ENCODE measurements at regions not wholly inside any gene's neighbourhood (a gene's known extent, or its start where the extent isn't known, plus 50 kb on each side); places are given as distances from the start of the nearest gene placed in this dataset.

- CTCF ChIA-PET = no interaction called here
- Mint-ChIP-seq H3K9me3 (ENCODE audit: low read depth) (no peaks in the 10 kb centered on the region), H3K4me1 (no peaks in the 10 kb centered on the region), H3K27ac (no peak overlapping the region), H3K36me3 (no peaks in the 10 kb centered on the region), H3K27me3 (no peaks in the 10 kb centered on the region), H3K4me3 (no peak overlapping the region)
- no peak for DNase-seq
- no peak for ATAC-seq
Observed at GRCh38 chr12:114237230-114237629, 168.7 kb downstream of the TBX5 start.

GRCh38 chr12:114232187-114232586, 173.8 kb downstream of the TBX5 start:
- Mint-ChIP-seq H3K27me3 (no peaks in the 10 kb centered on the region), H3K4me3 (no peak overlapping the region), H3K36me3 (no peaks in the 10 kb centered on the region), H3K9me3 (ENCODE audit: low read depth) (no peaks in the 10 kb centered on the region), H3K4me1 (no peaks in the 10 kb centered on the region), H3K27ac (no peak overlapping the region)
- CTCF ChIA-PET = no interaction called here
- ATAC-seq (no peak), DNase-seq (no peak)

GRCh38 chr12:114229150-114229549, 176.8 kb downstream of the TBX5 start:
- CTCF ChIA-PET = no interaction called here
- H3K9me3 Mint-ChIP-seq (ENCODE audit: low read depth) = no peaks in the 10 kb centered on the region

GRCh38 chr12:114226241-114226928, 179.6 kb downstream of the TBX5 start:
- no peaks in the 10 kb centered on the region for H3K27me3 Mint-ChIP-seq
- ATAC-seq = no peak

More at GRCh38 chr12:114229150-114229549, 176.8 kb downstream of the TBX5 start:
- Mint-ChIP-seq H3K36me3 (no peaks in the 10 kb centered on the region), H3K4me1 (no peaks in the 10 kb centered on the region), H3K4me3 (no peak overlapping the region), H3K27me3 (no peaks in the 10 kb centered on the region), H3K27ac (no peak overlapping the region)
- ATAC-seq (no peak), DNase-seq (no peak)

GRCh38 chr12:114221957-114222630, 183.8 kb downstream of the TBX5 start:
- Mint-ChIP-seq H3K27me3 (no peaks in the 10 kb centered on the region), H3K4me3 (no peak overlapping the region), H3K4me1 (no peaks in the 10 kb centered on the region), H3K9me3 (ENCODE audit: low read depth) (peaks cover 2% of the 10 kb centered on the region), H3K36me3 (no peaks in the 10 kb centered on the region), H3K27ac (no peak overlapping the region)
- no peak for ATAC-seq
- CTCF ChIA-PET = no interaction called here
- DNase-seq = no peak

More at GRCh38 chr12:114226241-114226928, 179.6 kb downstream of the TBX5 start:
- CTCF ChIA-PET = no interaction called here
- H3K4me3 Mint-ChIP-seq = no peak overlapping the region
- DNase-seq = no peak
- no peaks in the 10 kb centered on the region for H3K4me1 Mint-ChIP-seq
- H3K36me3 Mint-ChIP-seq = no peaks in the 10 kb centered on the region
- no peaks in the 10 kb centered on the region for H3K9me3 Mint-ChIP-seq (ENCODE audit: low read depth)
- H3K27ac Mint-ChIP-seq = no peak overlapping the region

GRCh38 chr12:114221136-114221833, 184.7 kb downstream of the TBX5 start:
- H3K36me3 Mint-ChIP-seq = no peaks in the 10 kb centered on the region
- H3K27ac Mint-ChIP-seq = no peak overlapping the region
- H3K4me1 Mint-ChIP-seq = no peaks in the 10 kb centered on the region
- CTCF ChIA-PET = no interaction called here
- H3K4me3 Mint-ChIP-seq = no peak overlapping the region
- H3K9me3 Mint-ChIP-seq (ENCODE audit: low read depth) = peaks cover 2% of the 10 kb centered on the region
- no peaks in the 10 kb centered on the region for H3K27me3 Mint-ChIP-seq
- ATAC-seq (no peak), DNase-seq (no peak)

GRCh38 chr12:114220311-114220710, 185.6 kb downstream of the TBX5 start:
- CTCF ChIA-PET = no interaction called here
- H3K27me3 Mint-ChIP-seq = no peaks in the 10 kb centered on the region
- no peaks in the 10 kb centered on the region for H3K4me1 Mint-ChIP-seq
- ATAC-seq = no peak
- no peak overlapping the region for H3K27ac Mint-ChIP-seq
- H3K9me3 Mint-ChIP-seq (ENCODE audit: low read depth) = peaks cover 2% of the 10 kb centered on the region
- DNase-seq = no peak
- no peak overlapping the region for H3K4me3 Mint-ChIP-seq
- no peaks in the 10 kb centered on the region for H3K36me3 Mint-ChIP-seq

- Mint-ChIP-seq H3K27ac (no peak overlapping the region), H3K9me3 (ENCODE audit: low read depth) (peaks cover 2% of the 10 kb centered on the region), H3K4me1 (no peaks in the 10 kb centered on the region), H3K36me3 (no peaks in the 10 kb centered on the region), H3K4me3 (no peak overlapping the region), H3K27me3 (no peaks in the 10 kb centered on the region)
- no peak for ATAC-seq
- no peak for DNase-seq
- CTCF ChIA-PET = no interaction called here
Observed at GRCh38 chr12:114218136-114218535, 187.8 kb downstream of the TBX5 start.

GRCh38 chr12:114215746-114216145, 190.2 kb downstream of the TBX5 start:
- Mint-ChIP-seq H3K4me3 (no peak overlapping the region), H3K4me1 (no peaks in the 10 kb centered on the region), H3K9me3 (ENCODE audit: low read depth) (peaks cover 2% of the 10 kb centered on the region), H3K27ac (no peak overlapping the region), H3K36me3 (no peaks in the 10 kb centered on the region), H3K27me3 (no peaks in the 10 kb centered on the region)
- ATAC-seq = no peak
- DNase-seq = no peak
- CTCF ChIA-PET = no interaction called here

GRCh38 chr12:114213055-114213581, 192.8 kb downstream of the TBX5 start:
- Mint-ChIP-seq H3K27ac (no peak overlapping the region), H3K27me3 (no peaks in the 10 kb centered on the region), H3K4me1 (no peaks in the 10 kb centered on the region), H3K36me3 (no peaks in the 10 kb centered on the region), H3K9me3 (ENCODE audit: low read depth) (no peaks in the 10 kb centered on the region), H3K4me3 (no peak overlapping the region)
- ATAC-seq (no peak), DNase-seq (no peak)
- CTCF ChIA-PET = no interaction called here

- DNase-seq (no peak), ATAC-seq (no peak)
- Mint-ChIP-seq H3K27me3 (no peaks in the 10 kb centered on the region), H3K4me1 (no peaks in the 10 kb centered on the region), H3K36me3 (no peaks in the 10 kb centered on the region), H3K27ac (no peak overlapping the region), H3K4me3 (no peak overlapping the region), H3K9me3 (ENCODE audit: low read depth) (no peaks in the 10 kb centered on the region)
- CTCF ChIA-PET = no interaction called here
Observed at GRCh38 chr12:114209861-114210260, 196.1 kb downstream of the TBX5 start.

GRCh38 chr12:114206525-114206924, 199.4 kb downstream of the TBX5 start:
- no peaks in the 10 kb centered on the region for H3K27me3 Mint-ChIP-seq
- ATAC-seq = no peak
- H3K27ac Mint-ChIP-seq = no peak overlapping the region
- H3K36me3 Mint-ChIP-seq = no peaks in the 10 kb centered on the region
- no peaks in the 10 kb centered on the region for H3K4me1 Mint-ChIP-seq
- no peak for DNase-seq
- CTCF ChIA-PET = no interaction called here
- H3K9me3 Mint-ChIP-seq (ENCODE audit: low read depth) = no peaks in the 10 kb centered on the region
- no peak overlapping the region for H3K4me3 Mint-ChIP-seq

GRCh38 chr12:114201794-114202193, 204.2 kb downstream of the TBX5 start:
- Mint-ChIP-seq H3K27ac (no peak overlapping the region), H3K9me3 (ENCODE audit: low read depth) (no peaks in the 10 kb centered on the region)
- ATAC-seq = no peak

GRCh38 chr12:114194956-114195355, 211.0 kb downstream of the TBX5 start:
- ATAC-seq (no peak), DNase-seq (no peak)
- Mint-ChIP-seq H3K4me3 (no peak overlapping the region), H3K4me1 (no peaks in the 10 kb centered on the region), H3K9me3 (ENCODE audit: low read depth) (no peaks in the 10 kb centered on the region), H3K27me3 (no peaks in the 10 kb centered on the region), H3K36me3 (no peaks in the 10 kb centered on the region), H3K27ac (no peak overlapping the region)
- CTCF ChIA-PET = no interaction called here

More at GRCh38 chr12:114201794-114202193, 204.2 kb downstream of the TBX5 start:
- DNase-seq = no peak
- H3K4me1 Mint-ChIP-seq = no peaks in the 10 kb centered on the region
- H3K4me3 Mint-ChIP-seq = no peak overlapping the region
- H3K27me3 Mint-ChIP-seq = no peaks in the 10 kb centered on the region
- CTCF ChIA-PET = no interaction called here
- no peaks in the 10 kb centered on the region for H3K36me3 Mint-ChIP-seq
